BJ (cell line): ENCODE measurements at regions not wholly inside any gene's neighbourhood (a gene's known extent, or its start where the extent isn't known, plus 50 kb on each side); places are given as distances from the start of the nearest gene placed in this dataset.

ENCODE experiments used
- CTCF ChIA-PET: fragments of 350-600 bp; formaldehyde crosslinking; extraction: SDS; loops from one replicate; lab custom pipeline; 2021; ENCODE audit warnings: antibody characterized with exemption, inconsistent platforms; lab: Yijun Ruan, JAX
- POLR2A ChIA-PET: fragments of 300-600 bp; sonication (Branson Sonifier 250); formaldehyde crosslinking; extraction: SDS; loops from one replicate; lab custom pipeline; 2021; ENCODE audit warnings: antibody characterized with exemption; lab: Charles Lee
- DNase-seq: peaks from one replicate; pipeline ENCODE4 v3.0.0-alpha.2; 2011; ENCODE audit warnings: low read depth
- H3K27me3 ChIP-seq: 2 replicates; pipeline ENCODE4 v1.6.0; 2011; ENCODE audit warnings: low read length; ENCODE audit not compliant: control insufficient read depth, insufficient read depth
- H3K36me3 ChIP-seq: 2 replicates; pipeline ENCODE4 v1.5.1; 2011; ENCODE audit warnings: low read length; ENCODE audit not compliant: control insufficient read depth, insufficient read depth
- H3K4me3 ChIP-seq: 2 replicates; pipeline ENCODE4 v1.5.1; 2011; ENCODE audit warnings: low read depth, mild to moderate bottlenecking, control low read depth, low read length
- CTCF ChIP-seq: IDR thresholded peaks from 2 replicates; pipeline ENCODE4 v1.5.1; 2011; ENCODE audit warnings: low read depth, mild to moderate bottlenecking, control low read depth, inconsistent platforms, low read length, moderate library complexity; ENCODE audit not compliant: insufficient read depth

- Histone ChIP-seq H3K36me3 (no peaks in the 10 kb centered on the region), H3K27me3 (no peaks in the 10 kb centered on the region), H3K4me3 (no peak overlapping the region)
- TF ChIP-seq CTCF, result no peak
- no peak for DNase-seq
- POLR2A ChIA-PET, result no interaction called here
- CTCF ChIA-PET, result no interaction called here
Observed at GRCh38 chr2:126558029-126558428, 97.9 kb upstream of the GYPC start.

DNA sequence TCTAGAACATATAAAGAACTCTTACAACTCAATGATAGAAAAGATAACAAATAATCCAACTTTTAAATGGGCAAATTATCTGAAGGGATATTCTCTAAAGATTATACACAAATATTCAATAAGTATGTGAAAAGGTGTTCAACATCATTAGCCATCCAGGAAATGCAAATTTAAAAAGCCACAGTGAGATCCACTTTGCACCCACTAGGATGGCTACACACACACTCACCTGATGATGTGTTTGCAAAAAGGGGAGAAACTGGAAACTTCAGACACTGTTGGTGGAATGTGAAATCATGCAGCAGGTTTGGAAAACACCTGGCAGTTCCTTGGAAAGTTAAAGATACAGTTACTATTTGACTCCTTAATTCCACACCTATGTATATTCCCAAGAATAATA, 87.2 kb upstream of the GYPC start:
- TF ChIP-seq CTCF, result no peak
- Histone ChIP-seq H3K27me3 (no peaks in the 10 kb centered on the region), H3K36me3 (no peaks in the 10 kb centered on the region), H3K4me3 (no peak overlapping the region)
- ChIA-PET CTCF (no interaction called here), POLR2A (no interaction called here)
- no peak for DNase-seq

DNA sequence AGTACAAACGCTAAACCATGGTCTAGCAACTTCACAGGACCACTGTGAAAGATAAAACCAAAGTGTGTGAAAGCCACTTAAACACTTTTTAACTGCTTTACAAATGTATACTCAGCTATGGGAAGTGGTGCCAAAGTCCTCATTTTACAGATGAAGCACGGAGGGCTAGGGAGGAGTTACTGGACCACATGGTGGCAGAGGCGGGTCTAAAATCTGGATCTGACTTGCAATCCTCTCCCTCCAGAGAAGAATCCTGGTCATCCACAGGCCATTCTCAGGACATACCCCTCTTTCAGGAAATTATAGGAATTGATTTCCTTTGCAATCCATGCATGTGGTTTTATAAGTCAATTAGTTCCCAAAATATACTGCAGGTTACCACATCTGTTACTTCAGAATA, 84.6 kb upstream of the GYPC start:
- ChIA-PET POLR2A (no interaction called here), CTCF (no interaction called here)
- no peaks in the 10 kb centered on the region for H3K27me3 ChIP-seq
- no peak for TF ChIP-seq CTCF
- no peaks in the 10 kb centered on the region for H3K36me3 ChIP-seq
- no peak for DNase-seq
- no peak overlapping the region for H3K4me3 ChIP-seq

- DNase-seq, result no peak
- ChIA-PET CTCF (interaction anchor here (0.6 kb wide), 1 partner anchor 8 kb away, joined by 3 read pairs; no protein-coding TSS in a partner anchor), POLR2A (no interaction called here)
- H3K36me3 ChIP-seq, result no peaks in the 10 kb centered on the region
- H3K4me3 ChIP-seq, result no peak overlapping the region
- H3K27me3 ChIP-seq, result no peaks in the 10 kb centered on the region
- TF ChIP-seq CTCF, result no peak
Observed at GRCh38 chr2:126575631-126576030, 80.3 kb upstream of the GYPC start.

DNA sequence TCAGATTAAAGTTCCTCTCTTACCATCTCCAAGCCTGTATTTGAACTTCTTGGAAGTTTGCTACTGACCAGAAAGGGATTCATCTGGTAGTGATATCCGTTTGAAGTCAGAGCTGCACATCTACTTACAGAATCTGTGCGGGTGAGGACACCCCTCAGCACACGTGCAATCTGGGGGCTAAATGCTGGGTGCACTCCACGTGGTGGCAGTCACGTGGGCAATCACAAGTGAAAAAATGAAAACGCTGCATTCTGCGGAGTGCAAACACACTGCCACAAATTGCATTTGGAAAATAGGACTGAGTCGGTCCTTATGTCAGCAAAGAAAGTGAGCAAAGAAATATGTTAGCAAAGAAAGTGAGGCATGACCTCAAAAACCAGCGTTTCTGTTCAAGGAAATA, 76.1 kb upstream of the GYPC start:
- ChIA-PET CTCF (no interaction called here), POLR2A (no interaction called here)
- Histone ChIP-seq H3K36me3 (no peaks in the 10 kb centered on the region), H3K27me3 (no peaks in the 10 kb centered on the region), H3K4me3 (no peak overlapping the region)
- no peak for TF ChIP-seq CTCF
- no peak for DNase-seq
